ENCODE measurements at regions not wholly inside any gene's neighbourhood (a gene's known extent, or its start where the extent isn't known, plus 50 kb on each side); places are given as distances from the start of the nearest gene placed in this dataset.

DNA sequence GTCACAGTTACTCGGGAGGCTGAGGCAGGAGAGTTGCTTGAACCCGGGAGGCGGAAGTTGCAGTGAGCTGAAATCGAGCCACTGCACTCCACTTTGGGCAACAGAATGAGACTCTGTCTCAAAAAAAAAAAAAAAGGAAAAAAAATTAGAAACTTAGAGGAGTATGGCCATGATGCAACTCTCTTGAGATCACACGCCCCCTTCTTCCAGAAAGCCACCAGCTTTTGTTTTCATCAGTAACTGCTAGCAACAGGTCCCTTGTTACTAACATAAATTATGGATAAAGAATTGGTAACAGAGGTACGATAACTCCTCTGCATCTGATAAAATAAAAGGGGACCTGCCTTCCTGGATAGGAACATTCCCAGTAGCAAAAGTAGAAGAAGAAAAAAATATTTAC is 308.2 kb downstream of the CD83 start:
- H3K36me3 Mint-ChIP-seq (ENCODE audit: insufficient read depth) = peaks cover 2% of the 10 kb centered on the region
- no peaks in the 10 kb centered on the region for H3K27me3 Mint-ChIP-seq
- no peak overlapping the region for H3K27ac Mint-ChIP-seq
- TF ChIP-seq, protein P1, sequence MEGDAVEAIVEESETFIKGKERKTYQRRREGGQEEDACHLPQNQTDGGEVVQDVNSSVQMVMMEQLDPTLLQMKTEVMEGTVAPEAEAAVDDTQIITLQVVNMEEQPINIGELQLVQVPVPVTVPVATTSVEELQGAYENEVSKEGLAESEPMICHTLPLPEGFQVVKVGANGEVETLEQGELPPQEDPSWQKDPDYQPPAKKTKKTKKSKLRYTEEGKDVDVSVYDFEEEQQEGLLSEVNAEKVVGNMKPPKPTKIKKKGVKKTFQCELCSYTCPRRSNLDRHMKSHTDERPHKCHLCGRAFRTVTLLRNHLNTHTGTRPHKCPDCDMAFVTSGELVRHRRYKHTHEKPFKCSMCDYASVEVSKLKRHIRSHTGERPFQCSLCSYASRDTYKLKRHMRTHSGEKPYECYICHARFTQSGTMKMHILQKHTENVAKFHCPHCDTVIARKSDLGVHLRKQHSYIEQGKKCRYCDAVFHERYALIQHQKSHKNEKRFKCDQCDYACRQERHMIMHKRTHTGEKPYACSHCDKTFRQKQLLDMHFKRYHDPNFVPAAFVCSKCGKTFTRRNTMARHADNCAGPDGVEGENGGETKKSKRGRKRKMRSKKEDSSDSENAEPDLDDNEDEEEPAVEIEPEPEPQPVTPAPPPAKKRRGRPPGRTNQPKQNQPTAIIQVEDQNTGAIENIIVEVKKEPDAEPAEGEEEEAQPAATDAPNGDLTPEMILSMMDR (IDR thresholded peaks at IDR 0.05; ENCODE audit: unreplicated experiment) = no peak
- peaks cover 8% of the 10 kb centered on the region for H3K4me1 Mint-ChIP-seq (ENCODE audit: low read depth)
- no peak for DNase-seq (ENCODE audit: low spot score, unreplicated experiment)
- no peak overlapping the region for H3K4me3 Mint-ChIP-seq (ENCODE audit: low read depth)
- H3K9me3 Mint-ChIP-seq (ENCODE audit: low read depth) = peaks cover 3% of the 10 kb centered on the region

DNA sequence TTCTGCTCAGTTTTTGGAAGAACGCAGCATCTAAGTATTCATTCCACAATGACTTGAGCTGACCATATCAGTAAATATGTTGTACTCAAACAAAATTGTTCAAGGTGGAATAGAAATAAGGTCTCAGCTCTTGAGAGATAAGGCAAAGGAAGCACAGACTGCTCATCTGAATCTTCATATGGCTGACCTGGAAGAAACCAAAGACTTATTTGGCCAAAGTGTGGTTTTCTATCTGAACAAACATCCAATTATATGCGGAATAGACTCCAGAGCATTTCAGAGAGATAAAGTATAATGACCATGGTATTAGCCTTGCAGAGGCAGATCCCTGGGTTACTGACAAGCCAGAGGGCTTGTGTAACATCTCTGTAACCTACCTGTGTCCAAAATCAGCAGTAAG is 308.7 kb downstream of the CD83 start:
- peaks cover 3% of the 10 kb centered on the region for H3K9me3 Mint-ChIP-seq (ENCODE audit: low read depth)
- H3K36me3 Mint-ChIP-seq (ENCODE audit: insufficient read depth) = peaks cover 2% of the 10 kb centered on the region
- H3K4me3 Mint-ChIP-seq (ENCODE audit: low read depth) = no peak overlapping the region
- peaks cover 9% of the 10 kb centered on the region for H3K4me1 Mint-ChIP-seq (ENCODE audit: low read depth)
- TF ChIP-seq, protein P1 (IDR thresholded peaks at IDR 0.05; ENCODE audit: unreplicated experiment) = no peak
- no peak overlapping the region for H3K27ac Mint-ChIP-seq
- DNase-seq (ENCODE audit: low spot score, unreplicated experiment) = no peak
- H3K27me3 Mint-ChIP-seq = no peaks in the 10 kb centered on the region

DNA sequence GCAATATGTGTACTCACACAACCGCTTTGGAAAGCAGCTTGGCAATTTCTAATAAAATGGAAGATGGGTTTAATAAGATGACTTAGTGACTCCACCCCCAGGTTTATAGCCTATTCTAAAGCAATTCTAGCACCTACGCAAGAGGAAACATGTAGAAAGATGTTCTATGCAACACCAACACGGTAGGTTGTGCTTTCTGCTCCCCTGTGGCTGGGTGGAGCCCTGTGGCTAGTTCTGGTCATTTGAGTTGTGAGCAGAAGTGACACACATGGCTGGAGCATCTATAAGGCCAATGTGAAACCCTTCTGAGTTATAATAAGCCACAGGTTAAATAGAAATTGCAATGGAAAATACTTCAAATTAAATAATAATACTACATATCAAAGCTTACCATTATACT is 310.7 kb downstream of the CD83 start:
- no peaks in the 10 kb centered on the region for H3K9me3 Mint-ChIP-seq (ENCODE audit: low read depth)
- H3K4me1 Mint-ChIP-seq (ENCODE audit: low read depth) = peaks cover 10% of the 10 kb centered on the region
- TF ChIP-seq, protein P1 (IDR thresholded peaks at IDR 0.05; ENCODE audit: unreplicated experiment) = no peak
- H3K27me3 Mint-ChIP-seq = no peaks in the 10 kb centered on the region
- no peak for DNase-seq (ENCODE audit: low spot score, unreplicated experiment)
- no peak overlapping the region for H3K27ac Mint-ChIP-seq
- H3K36me3 Mint-ChIP-seq (ENCODE audit: insufficient read depth) = no peaks in the 10 kb centered on the region
- no peak overlapping the region for H3K4me3 Mint-ChIP-seq (ENCODE audit: low read depth)

DNA sequence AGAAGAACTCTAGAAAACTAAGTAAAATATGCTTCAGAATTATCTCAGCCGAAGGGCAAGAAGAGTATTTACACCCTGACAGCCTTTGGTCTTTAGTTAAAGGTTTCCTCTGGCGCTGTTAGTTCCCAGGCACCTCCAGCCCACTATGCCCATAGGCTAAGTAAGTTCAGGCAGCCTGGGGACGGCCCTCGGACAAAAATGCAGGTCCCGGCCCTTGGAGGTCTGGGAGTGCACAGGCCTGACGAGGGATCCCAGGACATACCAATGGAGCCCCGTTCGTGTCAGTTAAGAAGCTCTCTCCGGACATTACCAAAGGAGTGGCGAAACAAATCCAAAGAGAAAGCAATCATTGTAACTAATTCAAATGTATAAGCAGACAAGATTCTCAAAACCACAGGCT is 311.8 kb downstream of the CD83 start:
- Mint-ChIP-seq H3K4me3 (ENCODE audit: low read depth) (no peak overlapping the region), H3K27me3 (no peaks in the 10 kb centered on the region), H3K4me1 (ENCODE audit: low read depth) (peaks cover 10% of the 10 kb centered on the region), H3K36me3 (ENCODE audit: insufficient read depth) (no peaks in the 10 kb centered on the region), H3K27ac (no peak overlapping the region), H3K9me3 (ENCODE audit: low read depth) (no peaks in the 10 kb centered on the region)
- TF ChIP-seq, protein P1 (IDR thresholded peaks at IDR 0.05; ENCODE audit: unreplicated experiment) = no peak
- no peak for DNase-seq (ENCODE audit: low spot score, unreplicated experiment)

DNA sequence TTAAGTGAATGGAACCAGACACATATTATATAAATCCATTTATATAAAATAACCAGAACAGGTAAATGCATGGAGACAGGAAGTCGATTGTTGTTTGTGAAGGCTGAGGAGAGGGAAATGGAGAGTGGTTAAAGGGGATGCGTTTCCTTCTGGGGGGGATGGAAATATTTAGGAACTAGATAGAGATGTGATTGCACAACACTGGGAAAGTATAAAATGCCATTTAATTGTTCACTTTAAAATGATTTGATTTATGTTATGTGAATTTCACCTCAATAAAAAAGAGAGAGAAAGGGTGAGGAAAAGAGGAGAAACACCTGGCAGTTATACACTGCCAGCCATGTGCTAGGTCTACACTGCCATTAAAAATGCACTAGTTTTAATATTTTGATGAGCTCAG is 312.6 kb downstream of the CD83 start:
- no peak overlapping the region for H3K4me3 Mint-ChIP-seq (ENCODE audit: low read depth)
- H3K4me1 Mint-ChIP-seq (ENCODE audit: low read depth) = peaks cover 10% of the 10 kb centered on the region
- H3K27me3 Mint-ChIP-seq = no peaks in the 10 kb centered on the region
- H3K36me3 Mint-ChIP-seq (ENCODE audit: insufficient read depth) = no peaks in the 10 kb centered on the region
- TF ChIP-seq, protein P1 (IDR thresholded peaks at IDR 0.05; ENCODE audit: unreplicated experiment) = no peak
- H3K9me3 Mint-ChIP-seq (ENCODE audit: low read depth) = no peaks in the 10 kb centered on the region
- no peak overlapping the region for H3K27ac Mint-ChIP-seq
- no peak for DNase-seq (ENCODE audit: low spot score, unreplicated experiment)

All from progenitor cell of endocrine pancreas (in vitro differentiated cells).